ENCODE measurements at regions not wholly inside any gene's neighbourhood (a gene's known extent, or its start where the extent isn't known, plus 50 kb on each side); places are given as distances from the start of the nearest gene placed in this dataset.

DNA sequence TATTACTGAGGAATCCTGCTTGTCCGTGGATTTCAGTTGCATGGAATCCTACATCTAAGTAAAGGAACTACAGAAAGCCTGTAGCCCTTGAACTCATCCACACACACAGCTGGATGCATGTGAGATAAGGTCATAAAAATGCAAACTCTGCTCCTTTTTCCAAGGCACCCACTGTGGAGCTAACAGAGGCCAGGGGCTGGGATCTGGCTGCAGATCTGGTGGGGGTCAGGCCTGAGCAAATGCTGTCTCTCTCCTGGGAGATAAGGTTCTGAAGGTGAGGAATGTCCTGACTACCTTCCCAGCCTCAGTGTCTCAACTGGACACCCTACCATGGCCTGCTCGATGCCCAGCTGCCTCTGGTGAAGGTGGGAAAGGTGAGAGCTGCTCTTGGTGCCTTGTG is 321.5 kb downstream of the LRFN2 start:
- DNase-seq = no peak

DNA sequence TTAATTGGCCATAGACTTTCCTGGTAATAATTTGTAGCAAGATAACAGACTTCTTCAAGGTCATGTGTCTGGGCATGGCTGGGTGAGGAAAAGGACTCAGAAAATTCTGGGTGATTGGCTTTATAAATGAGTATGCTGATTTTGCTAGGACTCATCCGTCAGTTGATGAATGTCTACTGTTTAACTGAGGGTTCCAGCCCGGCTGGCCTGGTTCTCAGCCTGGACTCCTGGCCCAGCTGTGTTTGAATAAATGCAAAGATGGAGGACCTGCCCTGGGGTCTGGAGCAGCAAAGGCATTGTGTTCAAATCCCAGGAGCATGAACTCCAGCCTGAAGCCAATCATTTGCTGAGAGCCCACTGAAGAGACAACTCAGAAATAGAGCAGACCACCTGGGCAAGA is 323.2 kb downstream of the LRFN2 start:
- no peak for DNase-seq

DNA sequence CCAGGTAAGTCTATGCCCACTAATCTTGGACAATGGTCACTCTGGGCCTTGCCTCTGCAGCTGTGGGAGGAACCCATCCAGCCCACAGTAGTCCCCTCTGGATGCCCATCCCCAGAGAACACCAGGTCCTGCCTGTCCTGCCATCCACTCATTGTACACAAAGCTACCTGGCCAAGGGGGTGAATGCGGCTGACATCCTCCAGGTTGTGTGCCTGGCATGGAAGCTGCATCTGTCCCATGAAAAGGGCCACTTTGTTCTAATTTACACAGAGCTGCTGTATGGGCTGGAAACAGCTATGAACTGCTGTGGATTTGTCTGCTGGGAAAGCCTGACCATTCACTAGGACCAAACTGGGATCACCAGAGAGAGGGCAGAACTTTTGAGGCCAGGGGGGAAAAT is 324.8 kb downstream of the LRFN2 start:
- no peak for DNase-seq

DNA sequence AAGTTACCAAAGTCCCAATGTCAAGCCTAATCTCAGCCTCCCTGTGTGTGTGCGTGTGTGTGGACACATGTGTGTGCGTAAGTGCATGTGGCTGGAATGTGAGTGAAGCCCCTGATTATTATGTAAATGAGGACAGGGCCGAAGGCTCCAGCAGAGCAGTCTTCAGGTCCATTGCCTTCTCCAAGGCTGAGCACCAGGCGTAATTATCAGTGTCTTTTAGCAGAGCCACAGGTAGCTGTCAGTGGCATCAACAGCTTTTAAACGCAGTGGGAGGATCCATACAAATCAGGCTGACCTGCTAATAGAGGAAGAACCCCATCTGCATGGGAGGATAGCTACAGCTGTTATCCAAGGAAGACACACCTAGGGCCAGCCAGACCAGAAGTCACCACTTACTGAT is 324.3 kb upstream of the MOCS1 start:
- DNase-seq = no peak

DNA sequence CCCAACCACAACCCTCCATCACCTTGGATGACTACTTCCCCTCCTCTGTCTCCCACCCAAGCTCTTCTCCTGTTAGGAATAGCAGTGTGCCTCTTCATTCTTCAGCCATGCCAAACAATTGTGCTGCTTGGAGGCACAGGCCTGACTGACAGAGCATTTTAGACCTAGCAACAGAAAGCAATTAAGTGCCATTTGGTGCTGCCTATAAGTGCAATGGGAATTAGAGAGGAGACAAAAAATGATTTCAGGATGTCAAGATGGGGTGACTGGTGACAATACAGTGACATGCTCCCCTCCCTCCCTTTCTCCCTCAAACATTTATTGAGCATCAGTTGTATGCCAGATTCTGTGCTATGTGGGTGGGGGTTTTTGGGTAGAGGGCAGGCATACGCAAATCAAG is 322.6 kb upstream of the MOCS1 start:
- DNase-seq = no peak

DNA sequence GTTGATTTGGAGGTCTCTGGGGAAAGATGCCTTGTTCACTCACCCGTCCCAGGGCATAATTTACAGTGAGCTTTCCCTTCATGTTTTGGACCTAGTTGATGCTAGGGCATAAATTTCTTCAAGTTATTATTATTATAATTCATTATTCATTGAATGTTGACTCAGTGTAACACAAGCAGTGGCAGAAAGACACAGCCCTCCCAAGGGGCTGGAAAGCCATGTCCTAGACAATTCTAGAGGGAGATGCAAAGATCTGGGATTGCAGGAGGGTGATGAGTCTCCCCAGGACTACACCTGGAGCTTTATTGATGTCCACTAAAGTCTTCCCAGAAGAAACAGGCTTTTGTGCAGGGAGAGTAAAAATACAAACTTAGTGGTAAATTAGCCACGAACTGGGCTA is 322.0 kb upstream of the MOCS1 start:
- no peak for DNase-seq

DNA sequence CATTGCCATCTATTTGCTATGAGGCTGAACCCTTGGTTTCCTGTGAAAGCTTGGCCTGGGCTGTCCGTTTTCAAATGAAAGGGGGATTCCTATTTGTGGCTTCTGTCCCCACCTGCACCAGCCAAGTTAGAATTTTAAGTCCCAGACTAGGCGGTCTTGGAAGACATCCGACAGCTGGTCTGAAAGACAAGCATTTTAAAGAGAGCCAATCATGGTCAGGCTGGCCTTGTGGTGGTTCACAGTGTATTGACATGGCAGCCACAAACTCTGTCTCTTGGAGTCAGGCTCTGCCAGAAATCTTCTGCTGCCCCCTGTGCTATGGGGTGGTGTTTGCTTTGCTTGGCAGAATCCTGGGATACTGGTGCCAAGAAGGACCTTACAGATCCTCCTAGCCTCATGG is 319.2 kb upstream of the MOCS1 start:
- no peak for DNase-seq

DNA sequence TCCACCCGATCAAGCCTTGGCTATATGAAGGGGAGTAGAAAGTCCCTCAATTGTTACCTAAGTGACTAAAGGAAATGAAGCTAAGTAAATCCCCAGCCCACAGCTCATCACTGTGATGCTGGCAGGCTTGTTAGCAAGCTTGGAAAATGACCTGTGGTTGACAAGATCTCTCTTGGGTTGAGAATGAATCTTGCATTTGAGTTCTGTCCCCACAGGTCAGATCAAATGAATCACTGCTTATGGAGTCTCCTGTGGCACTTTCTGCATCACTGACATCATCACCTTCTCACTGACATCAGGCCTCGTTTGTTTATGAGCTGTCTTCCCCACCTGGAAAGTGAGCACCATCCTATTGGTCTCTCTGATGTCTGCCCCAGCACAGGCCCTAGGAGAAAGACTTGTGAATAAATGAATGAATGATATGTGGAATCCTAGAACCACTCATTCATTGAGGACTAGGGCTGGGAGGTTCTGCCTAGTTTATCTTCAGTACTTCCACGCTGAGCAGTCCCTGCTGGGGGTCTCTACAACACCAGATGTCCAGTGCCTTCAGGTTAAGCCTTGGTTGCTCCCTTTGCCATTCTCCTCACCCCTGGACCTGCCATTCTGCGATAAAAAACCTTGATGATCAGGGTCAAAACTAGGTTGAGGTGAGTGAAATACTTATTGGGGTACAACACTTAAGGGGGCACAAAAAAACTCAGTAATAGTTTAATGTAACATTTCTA is 318.4 kb upstream of the MOCS1 start:
- DNase-seq = no peak

DNA sequence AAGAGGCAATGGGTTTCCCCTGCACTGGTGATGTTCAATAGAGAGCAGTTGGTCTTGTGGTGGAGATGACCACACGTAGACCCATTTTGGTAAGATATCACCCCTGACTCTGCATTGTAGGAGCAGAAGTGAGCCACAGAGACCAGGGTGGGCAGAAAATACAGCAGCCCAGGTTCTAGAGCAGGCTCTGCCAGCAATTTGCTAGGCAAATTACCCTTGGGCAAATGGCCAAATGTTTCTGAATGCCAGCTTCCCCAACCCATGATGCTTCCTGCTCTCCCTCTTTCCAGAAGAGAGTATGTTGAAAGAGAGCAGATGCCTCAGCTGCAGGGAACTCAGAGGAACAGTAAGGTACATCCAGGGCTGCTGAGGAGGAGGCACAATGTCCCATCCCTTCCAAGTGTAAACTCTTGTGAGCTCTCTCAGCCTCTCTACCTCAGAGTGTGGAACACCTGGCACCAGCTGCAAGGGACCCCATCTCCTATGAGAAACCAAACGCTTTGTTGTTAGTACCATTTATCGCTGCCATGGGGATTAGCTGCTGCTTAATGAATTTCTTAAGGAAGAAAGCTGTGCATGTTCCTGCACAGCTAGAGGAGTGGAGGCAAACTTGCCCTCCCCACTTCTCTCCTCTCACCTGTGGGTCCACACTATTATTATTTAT is 317.5 kb upstream of the MOCS1 start:
- DNase-seq = no peak

DNA sequence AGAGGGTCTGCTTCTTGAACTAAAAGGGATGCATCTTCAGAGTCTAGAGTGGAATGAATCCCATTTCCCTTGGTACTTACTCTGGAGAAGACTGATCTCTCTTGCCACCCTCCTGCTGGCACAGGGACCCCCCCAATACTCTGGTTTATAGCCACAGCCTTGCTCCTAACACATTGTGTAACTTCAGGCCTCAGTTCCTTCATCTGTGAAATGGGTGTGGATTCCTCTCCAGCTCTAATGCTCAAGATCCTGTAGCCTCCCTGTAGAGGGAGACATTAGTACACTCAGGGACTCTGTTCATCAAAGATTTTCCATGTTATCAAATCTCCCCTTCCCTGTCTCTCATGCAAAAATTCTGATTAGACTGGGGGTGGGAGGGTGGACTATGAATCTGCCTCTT is 315.7 kb upstream of the MOCS1 start:
- no peak for DNase-seq

DNA sequence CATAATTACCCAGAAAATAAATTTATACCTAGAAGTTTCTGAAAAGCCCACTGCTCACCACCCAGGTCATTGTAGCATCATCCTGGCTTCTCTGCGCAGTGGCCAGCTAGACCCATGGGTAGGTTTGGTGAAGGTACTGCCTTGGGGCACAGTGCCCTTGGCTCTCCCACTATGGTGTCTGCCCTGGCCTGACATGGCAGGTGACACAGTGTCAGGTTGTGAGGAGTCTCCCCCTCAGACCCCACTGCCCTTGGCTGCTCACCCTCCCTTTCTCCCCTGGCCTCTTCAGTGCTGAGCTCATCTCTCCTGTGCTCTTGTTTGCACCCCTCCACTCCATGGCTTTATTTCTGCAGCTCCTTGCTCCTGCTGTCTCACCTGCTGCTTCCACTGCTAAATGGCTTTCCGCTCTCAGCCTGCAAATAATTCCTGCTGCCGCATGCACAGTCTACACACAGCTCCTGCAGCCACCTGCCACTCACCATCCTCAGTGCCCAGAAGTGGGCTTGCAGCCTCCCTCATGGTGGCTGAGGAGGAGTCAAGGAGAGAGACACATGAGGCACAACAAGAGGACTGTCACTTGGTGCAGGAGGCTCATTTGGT is 313.4 kb upstream of the MOCS1 start:
- no peak for DNase-seq

DNA sequence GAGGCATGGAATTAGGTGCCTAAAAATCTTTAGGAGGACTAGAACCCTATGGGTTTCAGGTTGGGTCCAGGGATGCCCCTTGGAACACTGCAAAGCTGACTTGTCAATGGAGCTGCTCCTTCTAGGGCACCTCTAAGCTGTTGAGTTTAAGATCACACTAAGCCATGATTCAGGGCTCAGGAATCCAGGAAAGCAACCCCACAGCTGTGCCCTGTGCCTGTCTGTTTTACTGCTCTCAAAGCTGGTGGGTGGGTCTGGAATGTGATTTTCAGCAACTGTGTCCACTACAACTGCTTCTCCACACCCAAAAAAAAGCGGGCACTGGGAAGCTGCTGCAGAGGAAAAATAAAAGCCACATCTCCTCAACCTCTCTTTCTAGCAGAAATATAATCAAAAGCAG is 310.4 kb upstream of the MOCS1 start:
- no peak for DNase-seq

DNA sequence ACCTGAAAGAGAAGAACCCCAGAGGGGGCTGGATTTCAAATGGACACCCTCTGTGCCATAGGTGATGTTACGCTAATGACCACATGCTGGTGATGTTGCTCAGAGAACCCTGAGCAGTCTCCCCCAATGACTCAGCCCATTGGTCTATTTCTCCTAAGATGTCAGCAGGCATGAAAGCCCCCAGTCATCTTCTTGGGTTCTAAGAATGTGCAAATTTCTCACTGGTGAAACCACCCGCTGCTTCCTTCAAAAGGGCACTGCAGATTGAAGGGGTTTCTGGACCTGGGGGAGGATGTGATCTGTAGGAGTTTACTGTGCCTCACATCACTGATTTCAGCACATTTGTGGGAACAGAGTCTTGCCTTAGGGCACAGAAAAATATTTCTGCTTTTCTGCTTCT is 298.4 kb upstream of the MOCS1 start:
- DNase-seq = no peak

DNA sequence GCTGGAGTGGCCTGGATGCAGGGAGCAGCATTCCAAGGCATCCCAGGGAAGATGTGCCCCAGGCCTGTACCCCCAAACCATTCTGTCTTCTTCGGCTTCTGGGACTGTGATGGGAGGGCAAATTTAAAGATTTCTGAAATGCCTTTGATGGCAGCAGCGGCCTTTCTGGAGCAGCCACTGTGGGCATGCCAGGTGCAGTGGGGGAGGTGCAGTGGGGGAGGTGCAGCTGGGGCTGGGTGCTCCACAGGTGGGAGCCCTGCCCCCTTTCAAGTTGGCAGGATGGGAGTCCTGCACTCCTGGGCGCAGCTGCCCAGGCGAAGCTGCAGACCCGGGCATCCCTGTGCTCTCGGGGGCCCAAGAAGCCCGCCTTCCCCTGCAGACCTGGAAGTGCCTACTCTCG is 293.5 kb upstream of the MOCS1 start:
- DNase-seq = no peak

DNA sequence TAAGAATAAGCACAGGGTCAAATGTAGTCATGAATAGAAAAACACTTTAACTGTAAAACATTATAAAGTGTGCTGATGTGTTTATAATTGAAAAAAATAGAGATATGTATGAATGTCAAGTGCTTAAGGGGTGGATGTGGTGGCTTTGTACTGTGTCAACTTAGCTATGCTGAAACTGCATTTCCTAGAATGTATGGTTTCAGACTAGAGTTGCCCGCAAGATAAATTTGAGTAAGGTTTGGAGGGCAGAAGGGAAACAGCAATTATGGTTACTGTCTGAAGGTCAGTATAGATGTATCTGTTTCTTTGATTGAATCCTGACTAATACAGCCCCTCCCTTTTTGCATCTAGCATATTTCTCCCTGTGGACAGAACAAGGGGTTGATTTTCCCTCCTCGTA is 288.1 kb upstream of the MOCS1 start:
- DNase-seq = no peak

DNA sequence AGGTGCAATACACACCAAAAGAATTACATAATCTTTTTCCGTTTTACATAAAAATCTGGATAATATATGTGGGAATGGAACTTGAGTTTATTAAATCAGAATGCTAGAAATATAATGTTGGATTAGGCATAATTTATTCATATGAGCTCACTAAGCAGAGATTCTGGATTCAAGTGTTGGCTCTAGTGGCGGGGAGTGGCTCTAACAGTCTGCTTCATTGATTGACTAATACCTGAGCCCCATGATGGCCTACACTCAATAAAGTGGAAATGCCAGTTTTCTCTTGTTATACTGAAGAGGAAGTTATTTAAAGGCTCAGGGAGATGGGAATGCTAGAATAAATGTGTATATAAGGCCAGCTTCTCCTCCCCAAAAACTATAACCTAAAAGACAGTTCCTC is 285.5 kb upstream of the MOCS1 start:
- DNase-seq = no peak

DNA sequence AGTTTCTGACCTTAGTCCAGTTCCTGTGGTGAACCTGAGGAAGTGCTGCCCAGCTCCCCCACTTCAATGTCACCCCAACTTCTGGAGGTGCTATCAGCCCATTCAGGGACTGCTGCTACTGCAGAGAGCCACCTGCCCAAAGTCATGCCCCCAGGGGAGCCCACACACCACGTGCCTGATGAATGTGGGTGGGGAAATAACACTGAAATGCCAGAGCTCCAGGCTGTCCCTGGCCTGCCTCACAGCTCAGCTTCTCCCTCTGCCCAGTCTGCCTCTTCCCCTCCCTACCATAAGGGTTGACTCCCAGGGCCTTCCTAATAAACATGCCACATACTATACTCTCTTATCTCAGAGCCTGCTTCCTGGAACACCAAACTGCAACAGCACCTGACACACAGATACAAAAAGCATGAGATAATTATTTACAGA is 276.4 kb upstream of the MOCS1 start:
- no peak for DNase-seq

DNA sequence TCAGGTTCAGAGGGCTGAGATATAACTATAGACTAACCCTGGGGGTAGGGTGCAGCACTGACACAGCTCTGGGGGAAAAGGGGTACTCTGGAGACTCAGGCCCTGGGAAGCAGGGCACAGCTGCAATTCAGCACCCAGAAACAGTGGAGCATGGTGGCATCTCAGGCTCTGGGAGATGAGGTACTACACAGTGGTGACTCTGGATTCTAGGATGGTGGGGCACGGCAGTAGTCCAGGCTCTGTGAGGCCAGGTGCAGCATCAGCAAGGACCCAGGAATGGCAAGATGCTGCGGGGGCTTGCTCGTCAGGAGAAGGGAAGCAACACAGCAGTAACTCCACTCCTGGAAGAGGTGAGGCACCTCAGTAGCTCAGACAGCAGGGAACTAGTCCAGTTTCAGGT is 271.5 kb upstream of the MOCS1 start:
- no peak for DNase-seq

DNA sequence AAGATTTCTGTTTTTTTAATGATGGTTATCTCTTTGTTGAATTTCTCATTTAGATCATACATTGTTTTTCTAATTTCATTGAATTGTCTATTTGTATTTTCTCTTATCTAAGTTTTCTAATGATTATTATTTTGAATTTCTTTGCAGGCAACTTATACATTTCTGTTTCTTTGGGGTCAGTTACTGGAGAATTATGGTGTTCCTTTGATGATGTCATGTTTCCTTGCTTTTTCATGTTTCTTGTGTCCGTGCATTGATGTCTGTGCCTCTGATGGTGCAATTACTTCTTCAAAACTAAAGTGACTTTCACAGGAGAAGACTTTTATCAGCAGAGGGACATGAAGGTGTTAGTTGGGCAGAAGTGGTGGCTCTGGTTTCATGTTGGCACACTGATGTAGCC is 270.7 kb upstream of the MOCS1 start:
- DNase-seq = no peak

DNA sequence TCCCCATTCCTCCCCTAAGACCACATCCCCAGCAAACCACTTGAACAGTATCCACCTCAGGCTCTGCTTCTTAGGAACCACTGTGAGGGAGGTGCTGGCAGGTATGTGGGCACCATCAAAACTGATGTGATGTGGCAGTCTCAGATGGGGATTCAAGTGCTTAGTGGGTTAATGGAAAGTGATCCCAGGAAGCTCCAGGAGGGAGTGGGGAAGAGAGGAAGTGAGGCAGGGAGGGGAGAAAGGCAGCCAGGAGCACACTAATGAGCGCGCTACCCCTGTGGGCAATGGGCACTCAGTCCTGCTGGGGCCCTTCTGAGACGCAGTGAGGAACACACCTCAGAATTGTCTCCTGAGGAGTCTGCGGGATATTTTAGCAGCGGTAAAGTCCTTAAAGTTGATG is 263.1 kb upstream of the MOCS1 start:
- DNase-seq = no peak

DNA sequence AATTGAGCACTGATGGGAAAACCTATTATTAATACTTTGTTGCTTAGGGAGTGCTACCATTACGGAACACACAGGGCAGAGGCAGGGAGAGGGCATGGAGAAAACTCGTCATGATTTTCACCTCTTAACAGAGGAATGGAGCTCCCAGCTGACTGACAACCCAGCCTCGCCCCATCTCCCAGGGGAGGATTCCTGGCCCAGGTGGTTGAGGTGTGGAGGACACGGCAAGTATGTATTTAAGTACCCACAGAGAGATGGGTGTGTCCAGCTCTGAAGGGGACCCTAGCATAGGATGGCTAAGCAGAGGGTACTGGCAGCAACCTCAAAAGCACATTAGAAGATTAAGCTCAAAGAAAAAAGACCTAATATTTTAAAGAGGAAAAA is 261.9 kb upstream of the MOCS1 start:
- DNase-seq = no peak

DNA sequence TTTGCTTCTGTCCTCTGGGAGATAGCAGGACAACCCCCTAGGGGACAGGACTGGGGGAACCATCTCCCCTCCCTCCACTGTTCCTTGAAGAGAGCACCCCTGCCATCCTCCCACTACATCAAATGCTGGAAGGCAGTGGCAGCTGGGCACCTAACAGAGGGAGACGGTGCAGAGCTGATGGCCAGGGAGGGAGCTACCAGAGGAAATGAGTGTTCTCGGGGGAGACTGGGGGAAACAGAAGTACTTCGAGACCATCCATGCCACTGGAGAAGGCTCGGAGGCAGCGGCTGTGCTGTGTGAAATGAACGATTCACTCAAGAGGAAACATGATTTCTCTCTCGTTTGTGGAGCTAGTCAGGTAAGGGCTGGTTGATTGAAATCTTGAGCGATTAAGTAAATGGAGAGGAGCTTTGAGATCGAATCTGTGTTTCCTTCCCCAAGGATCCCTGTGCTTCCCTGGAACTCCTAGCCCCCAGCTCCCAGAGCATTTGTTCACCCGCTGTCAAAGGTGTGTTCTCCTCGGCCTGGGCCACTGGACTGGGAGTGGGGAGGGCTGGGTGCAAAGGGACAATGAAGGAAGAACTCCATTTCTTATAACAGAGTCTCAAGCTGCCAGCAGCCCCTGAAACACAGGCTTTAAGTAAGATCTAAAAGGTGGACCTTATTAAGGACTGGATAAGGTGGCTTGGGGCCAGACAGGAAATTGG is 261.3 kb upstream of the MOCS1 start:
- no peak for DNase-seq

DNA sequence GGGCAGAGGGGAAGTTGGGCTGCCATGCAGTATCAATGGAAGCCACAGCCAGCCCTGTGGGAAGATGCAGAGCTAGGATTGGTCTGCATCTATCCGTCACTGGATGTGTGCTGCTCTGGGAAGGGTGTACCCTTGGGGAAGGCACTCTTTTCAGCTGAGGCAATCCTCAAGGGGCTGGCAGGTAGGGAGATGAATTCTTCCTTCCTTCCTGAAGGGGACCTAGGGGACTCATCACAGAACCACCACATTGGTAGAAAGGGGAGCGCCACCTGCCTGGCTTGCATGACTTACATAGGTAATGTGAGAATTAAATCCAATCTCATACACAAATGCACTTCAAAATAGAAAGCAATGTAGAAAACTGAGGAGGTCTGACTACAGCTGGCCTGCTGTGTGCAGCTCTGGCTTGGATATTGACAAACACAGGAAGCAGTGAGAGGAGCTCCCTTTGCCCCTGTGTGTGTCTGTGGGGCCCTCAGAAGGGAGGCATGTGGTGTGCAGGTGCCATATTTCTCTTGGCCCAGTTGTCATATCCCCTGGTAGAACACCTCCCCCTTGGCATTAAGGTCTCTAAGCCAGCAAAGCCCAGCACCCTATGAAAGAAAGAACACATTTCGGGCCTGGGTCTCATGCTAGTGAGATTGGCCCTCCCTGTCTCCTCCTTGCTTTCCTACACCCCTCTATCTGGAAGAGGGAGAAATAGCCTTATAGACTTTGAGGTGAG is 260.3 kb upstream of the MOCS1 start:
- DNase-seq = no peak

Data from CD4-positive, alpha-beta T cell treated with Interleukin-1 beta for 1 hour (primary cell).